ENCODE measurements at regions not wholly inside any gene's neighbourhood (a gene's known extent, or its start where the extent isn't known, plus 50 kb on each side); places are given as distances from the start of the nearest gene placed in this dataset.

GRCh38 chr12:42023733-42024494 is 120.8 kb downstream of the GXYLT1 start:
- no peak for TF ChIP-seq EZH2 (IDR thresholded peaks at IDR 0.05)
- no peak for TF ChIP-seq POLR2AphosphoS5 (IDR thresholded peaks at IDR 0.05; ENCODE audit: borderline replicate concordance, low read depth, low read length)

Measured in SK-N-MC (cell line).